ENCODE measurements at regions not wholly inside any gene's neighbourhood (a gene's known extent, or its start where the extent isn't known, plus 50 kb on each side); places are given as distances from the start of the nearest gene placed in this dataset.

GRCh38 chr3:154956815-154957214 is 123.3 kb upstream of the MME start:
- TF ChIP-seq CTCF (IDR thresholded peaks at IDR 0.05) (no peak), POLR2A (IDR thresholded peaks at IDR 0.05) (no peak)
